OCI-LY1 (cell line): ENCODE measurements at regions not wholly inside any gene's neighbourhood (a gene's known extent, or its start where the extent isn't known, plus 50 kb on each side); places are given as distances from the start of the nearest gene placed in this dataset.

Source experiments
- H2AFZ ChIP-seq: fragments of 200-600 bp; sonication (generic), shearing (Covaris generic); 2 replicates; pipeline ENCODE4 v1.6.0; 2014; ENCODE audit warnings: antibody characterized with exemption, mild to moderate bottlenecking, low read length
- H3F3A ChIP-seq: fragments of 200-600 bp; sonication (generic), shearing (Covaris generic); 2 replicates; pipeline ENCODE4 v1.6.0; 2014; ENCODE audit warnings: mild to moderate bottlenecking, antibody characterized with exemption, low read length, moderate library complexity; ENCODE audit not compliant: insufficient read depth
- H3K27ac ChIP-seq: fragments of 200-600 bp; sonication (generic); 2 replicates; pipeline ENCODE4 v1.5.1; 2014; ENCODE audit warnings: low read length, mixed run types, mild to moderate bottlenecking, low read depth; ENCODE audit not compliant: poor library complexity, severe bottlenecking
- H3K27me3 ChIP-seq: fragments of 200-600 bp; sonication (generic); 2 replicates; pipeline ENCODE4 v1.6.0; 2014; ENCODE audit warnings: antibody characterized with exemption, mild to moderate bottlenecking, low read length, moderate library complexity; ENCODE audit not compliant: insufficient read depth
- H3K36me3 ChIP-seq: fragments of 200-600 bp; sonication (generic); 2 replicates; pipeline ENCODE4 v1.6.1; 2014; ENCODE audit warnings: mild to moderate bottlenecking, antibody characterized with exemption, low read length, moderate library complexity, mixed read lengths; ENCODE audit not compliant: insufficient read depth
- H3K4me1 ChIP-seq: fragments of 200-600 bp; sonication (generic); 2 replicates; pipeline ENCODE4 v1.5.1; 2014; ENCODE audit warnings: mild to moderate bottlenecking, low read length, moderate library complexity; ENCODE audit not compliant: insufficient read depth, severe bottlenecking
- H3K4me2 ChIP-seq: fragments of 200-600 bp; sonication (generic), shearing (Covaris generic); 2 replicates; pipeline ENCODE4 v1.6.1; 2014; ENCODE audit warnings: low read length
- H3K4me3 ChIP-seq: fragments of 200-600 bp; sonication (generic); 2 replicates; pipeline ENCODE4 v1.5.1; 2014; ENCODE audit warnings: low read length, low read depth, mild to moderate bottlenecking, mixed read lengths; ENCODE audit not compliant: poor library complexity, severe bottlenecking
- H3K79me2 ChIP-seq: fragments of 200-600 bp; shearing (Covaris generic); 2 replicates; pipeline ENCODE4 v1.6.1; 2016; ENCODE audit warnings: mixed run types, low read length, mixed read lengths; ENCODE audit not compliant: insufficient read depth
- H3K9ac ChIP-seq: fragments of 200-600 bp; sonication (generic), shearing (Covaris generic); 2 replicates; pipeline ENCODE4 v1.6.1; 2014; ENCODE audit warnings: mild to moderate bottlenecking, low read length, mixed read lengths
- H3K9me2 ChIP-seq: fragments of 200-600 bp; sonication (generic), shearing (Covaris generic); 2 replicates; pipeline ENCODE4 v1.6.1; 2014; ENCODE audit warnings: low read depth, mild to moderate bottlenecking, low read length, mixed read lengths
- H3K9me3 ChIP-seq: fragments of 200-600 bp; shearing (Covaris generic); 2 replicates; pipeline ENCODE4 v1.6.1; 2014; ENCODE audit warnings: low read length, mixed read lengths
- H4K20me1 ChIP-seq: fragments of 200-600 bp; sonication (generic), shearing (Covaris generic); 2 replicates; pipeline ENCODE4 v1.6.0; 2016; ENCODE audit warnings: mild to moderate bottlenecking, low read length; ENCODE audit not compliant: insufficient read depth
- EZH2 ChIP-seq: fragments of 200-600 bp; sonication (generic), shearing (Covaris generic); IDR thresholded peaks from 2 replicates; pipeline ENCODE4 v1.8.0; 2017; ENCODE audit warnings: borderline replicate concordance, mixed run types, mild to moderate bottlenecking, antibody characterized with exemption, low read length, moderate library complexity, mixed read lengths
- TF ChIP-seq, protein P1 (sequence below): fragments of 200-600 bp; sonication (generic), shearing (Covaris generic); IDR thresholded peaks from 2 replicates; pipeline ENCODE4 v1.5.1; 2017; ENCODE audit warnings: mild to moderate bottlenecking, antibody characterized with exemption, low read length, moderate library complexity, mixed read lengths

DNA sequence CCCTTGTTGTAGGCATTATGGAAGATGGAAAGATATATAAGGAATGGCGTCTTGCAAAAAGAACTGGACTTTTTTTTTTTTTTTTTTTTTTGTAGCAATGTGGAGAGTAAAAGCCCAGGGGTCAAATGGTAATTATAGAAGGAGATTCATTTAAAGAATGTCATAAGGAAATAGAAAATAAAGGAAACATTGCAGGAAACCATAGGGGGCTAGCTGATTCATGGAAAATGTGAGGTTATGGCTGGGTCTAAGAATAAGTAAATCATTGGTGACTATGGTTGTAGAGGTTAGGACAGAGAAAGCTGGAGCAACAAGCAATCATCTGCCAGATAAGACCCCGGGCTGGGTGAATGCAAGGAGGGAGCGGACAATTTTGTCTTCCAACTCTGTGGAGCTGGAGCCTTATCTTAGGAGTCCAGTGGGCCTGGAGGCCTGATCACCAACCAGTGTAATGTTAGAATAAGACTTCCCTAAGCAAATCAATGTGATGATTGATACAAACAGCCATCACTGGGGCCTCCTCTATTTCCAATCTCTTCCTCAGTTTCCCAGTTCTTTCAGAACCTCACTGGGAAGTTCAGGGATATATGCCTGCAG, 201.2 kb upstream of the TNP1 start:
- Histone ChIP-seq H3K9me3 (no peaks in the 10 kb centered on the region), H3K9me2 (no peaks in the 10 kb centered on the region), H3K4me2 (no peak overlapping the region), H3K27ac (no peak overlapping the region), H3K79me2 (no peaks in the 10 kb centered on the region), H3K4me1 (no peaks in the 10 kb centered on the region), H2AFZ (no peak overlapping the region), H3F3A (no peaks in the 10 kb centered on the region), H3K27me3 (no peaks in the 10 kb centered on the region), H4K20me1 (no peaks in the 10 kb centered on the region), H3K9ac (no peak overlapping the region), H3K36me3 (no peaks in the 10 kb centered on the region), H3K4me3 (no peak overlapping the region)
- TF ChIP-seq, protein P1, sequence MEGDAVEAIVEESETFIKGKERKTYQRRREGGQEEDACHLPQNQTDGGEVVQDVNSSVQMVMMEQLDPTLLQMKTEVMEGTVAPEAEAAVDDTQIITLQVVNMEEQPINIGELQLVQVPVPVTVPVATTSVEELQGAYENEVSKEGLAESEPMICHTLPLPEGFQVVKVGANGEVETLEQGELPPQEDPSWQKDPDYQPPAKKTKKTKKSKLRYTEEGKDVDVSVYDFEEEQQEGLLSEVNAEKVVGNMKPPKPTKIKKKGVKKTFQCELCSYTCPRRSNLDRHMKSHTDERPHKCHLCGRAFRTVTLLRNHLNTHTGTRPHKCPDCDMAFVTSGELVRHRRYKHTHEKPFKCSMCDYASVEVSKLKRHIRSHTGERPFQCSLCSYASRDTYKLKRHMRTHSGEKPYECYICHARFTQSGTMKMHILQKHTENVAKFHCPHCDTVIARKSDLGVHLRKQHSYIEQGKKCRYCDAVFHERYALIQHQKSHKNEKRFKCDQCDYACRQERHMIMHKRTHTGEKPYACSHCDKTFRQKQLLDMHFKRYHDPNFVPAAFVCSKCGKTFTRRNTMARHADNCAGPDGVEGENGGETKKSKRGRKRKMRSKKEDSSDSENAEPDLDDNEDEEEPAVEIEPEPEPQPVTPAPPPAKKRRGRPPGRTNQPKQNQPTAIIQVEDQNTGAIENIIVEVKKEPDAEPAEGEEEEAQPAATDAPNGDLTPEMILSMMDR: no peak
- TF ChIP-seq EZH2: no peak

DNA sequence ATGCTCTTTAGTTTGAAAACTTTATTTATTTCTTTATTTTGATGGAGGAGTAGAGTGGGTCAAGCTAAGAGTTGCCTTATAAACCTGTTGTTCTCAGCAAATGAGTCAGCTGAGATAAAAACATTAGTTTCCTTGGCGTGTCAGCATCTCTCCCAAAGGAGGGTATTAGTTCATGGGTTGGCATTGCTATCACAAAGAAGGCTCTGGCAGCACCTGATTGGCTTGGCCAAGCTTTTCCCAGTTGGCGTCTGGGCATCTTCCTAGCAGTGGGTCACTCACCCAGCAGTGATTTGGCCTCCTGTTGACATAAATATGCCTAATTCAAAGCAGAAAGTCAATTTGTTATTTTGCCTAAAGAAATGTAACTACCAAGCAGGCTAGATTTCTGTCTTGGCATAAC, 200.7 kb upstream of the TNP1 start:
- Histone ChIP-seq H3K4me2 (no peak overlapping the region), H3K9ac (no peak overlapping the region), H2AFZ (no peak overlapping the region), H3K4me3 (no peak overlapping the region), H3K27me3 (no peaks in the 10 kb centered on the region), H3K9me3 (no peaks in the 10 kb centered on the region), H3K9me2 (no peaks in the 10 kb centered on the region), H3K36me3 (no peaks in the 10 kb centered on the region), H3F3A (no peaks in the 10 kb centered on the region), H3K79me2 (no peaks in the 10 kb centered on the region), H3K4me1 (no peaks in the 10 kb centered on the region), H3K27ac (no peak overlapping the region), H4K20me1 (no peaks in the 10 kb centered on the region)
- no peak for TF ChIP-seq EZH2
- TF ChIP-seq, protein P1: no peak

DNA sequence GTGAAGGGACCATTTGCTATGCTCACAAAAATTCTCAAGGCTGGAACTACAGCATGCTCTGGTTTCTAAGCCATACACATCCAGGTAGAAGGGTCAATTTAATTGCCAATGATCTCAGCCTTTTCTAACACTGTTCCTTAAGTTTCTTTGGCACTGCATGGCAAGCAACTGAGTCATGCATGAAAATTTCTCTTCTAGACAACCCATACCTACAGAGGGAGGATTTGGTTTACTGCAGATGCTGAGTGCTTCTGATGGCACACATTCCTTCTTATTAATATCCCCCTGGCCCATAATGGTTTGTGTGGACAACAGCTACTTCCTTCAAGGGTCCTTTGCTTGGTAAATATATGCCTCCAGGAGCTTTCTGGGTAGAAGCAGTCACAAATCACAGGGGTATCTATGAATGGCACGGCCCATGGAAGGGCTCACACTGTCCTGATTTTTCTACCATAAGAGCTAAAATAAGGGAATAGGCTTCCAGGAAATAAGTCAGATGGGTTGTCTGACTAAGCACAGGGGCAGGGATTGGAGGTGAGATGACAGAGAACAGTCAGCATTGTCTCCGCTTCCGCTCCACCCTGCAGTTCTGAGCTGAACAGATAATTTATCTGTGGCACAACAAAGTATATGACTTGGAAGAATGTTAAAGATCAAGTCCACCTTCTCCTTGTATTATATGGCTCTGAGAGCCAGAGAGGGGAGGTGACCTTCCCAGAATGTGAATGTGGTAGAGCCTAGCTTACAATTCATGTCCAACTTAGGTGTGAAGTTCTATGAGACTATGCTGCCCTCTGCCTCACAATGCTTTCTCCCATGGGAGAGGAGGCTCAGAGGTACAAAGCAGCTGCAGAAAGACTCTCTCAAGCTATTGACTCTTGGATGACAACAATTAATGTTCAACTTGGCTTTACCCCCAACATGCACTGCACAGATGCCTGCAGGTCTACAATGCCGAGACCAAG, 199.2 kb upstream of the TNP1 start:
- no peak for TF ChIP-seq EZH2

More for the DNA sequence above, 199.2 kb upstream of the TNP1 start:
- Histone ChIP-seq H2AFZ (no peak overlapping the region), H3F3A (no peaks in the 10 kb centered on the region), H4K20me1 (no peaks in the 10 kb centered on the region), H3K4me3 (no peak overlapping the region), H3K27ac (no peak overlapping the region), H3K9ac (no peak overlapping the region), H3K27me3 (no peaks in the 10 kb centered on the region), H3K36me3 (no peaks in the 10 kb centered on the region), H3K79me2 (no peaks in the 10 kb centered on the region), H3K4me1 (no peaks in the 10 kb centered on the region), H3K4me2 (no peak overlapping the region), H3K9me3 (no peaks in the 10 kb centered on the region), H3K9me2 (no peaks in the 10 kb centered on the region)
